ENCODE measurements at regions not wholly inside any gene's neighbourhood (a gene's known extent, or its start where the extent isn't known, plus 50 kb on each side); places are given as distances from the start of the nearest gene placed in this dataset.

GRCh38 chr4:32624943-32625603, 1904.9 kb downstream of the PCDH7 start:
- no peak overlapping the region for H4K91ac ChIP-seq (replicated peaks; ENCODE audit: insufficient read length, low read length)
- no peak overlapping the region for H2BK12ac ChIP-seq (ENCODE audit: low read depth, low read length)
- no peaks in the 10 kb centered on the region for H3K9me3 ChIP-seq (ENCODE audit: insufficient read depth in 2 of 2, low read depth in 1 of 2, low read length in 1 of 2)
- H3K18ac ChIP-seq (ENCODE audit: extremely low read depth, low read length), result no peak overlapping the region
- no peak overlapping the region for H3K9ac ChIP-seq (replicated peaks in 1 of 4; ENCODE audit: extremely low read depth in 1 of 4, low read depth in 3 of 4, low read length in 3 of 4)
- H2BK15ac ChIP-seq (ENCODE audit: low read length), result no peak overlapping the region
- FAIRE-seq (no peak), DNase-seq (ENCODE audit: low read depth in 1 of 2, low spot score in 2 of 2) (no peak)
- H2BK120ac ChIP-seq (replicated peaks; ENCODE audit: low read depth, low read length), result no peak overlapping the region
- no peak overlapping the region for H2BK20ac ChIP-seq (ENCODE audit: low read length)
- H2AK5ac ChIP-seq (ENCODE audit: low read depth, low read length), result no peak overlapping the region
- WGBS, 2 experiments (ENCODE audit: extremely low coverage in 1 of 2, insufficient coverage in 1 of 2, insufficient read length in 1 of 2, insufficient replicate concordance in 2 of 2, low coverage in 1 of 2, low lambda C conversion rate in 2 of 2, missing lambda C conversion rate in 1 of 2), result 92% methylated on average over 7 of the region's 7 CpGs; no CpG with 5 or more reads in 1 of the 2 experiments
- no peaks in the 10 kb centered on the region for H3K79me2 ChIP-seq (ENCODE audit: control insufficient read depth in 1 of 2, insufficient read depth in 2 of 2, low read length in 2 of 2)
- H3K14ac ChIP-seq (ENCODE audit: insufficient read length), result no peak overlapping the region
- H4K5ac ChIP-seq (ENCODE audit: insufficient read length, low read depth, low read length), result no peak overlapping the region
- ChIA-PET CTCF (ENCODE audit: partially characterized antibody) (no interaction called here), POLR2A (ENCODE audit: partially characterized antibody) (interaction anchor here (0.7 kb wide), 1 partner anchor 263 kb away, joined by 3 read pairs; no protein-coding TSS in a partner anchor)
- H3K4me1 ChIP-seq (replicated peaks in 1 of 4; ENCODE audit: control insufficient read depth in 3 of 4, insufficient read depth in 4 of 4, low read length in 3 of 4), result no peaks in the 10 kb centered on the region
- no peaks in the 10 kb centered on the region for H4K20me1 ChIP-seq (replicated peaks in 1 of 2; ENCODE audit: control insufficient read depth in 1 of 2, insufficient read depth in 2 of 2, low read length in 2 of 2)
- no peak overlapping the region for H3K4me2 ChIP-seq (ENCODE audit: insufficient read depth in 1 of 2, low read depth in 2 of 2, low read length in 2 of 2)
- no peak overlapping the region for H2AFZ ChIP-seq (ENCODE audit: low read length)
- H3K23me2 ChIP-seq (ENCODE audit: low read depth, low read length), result no peaks in the 10 kb centered on the region
- H3K56ac ChIP-seq (replicated peaks; ENCODE audit: insufficient read length, low read depth, low read length), result no peak overlapping the region
- H3K79me1 ChIP-seq (ENCODE audit: low read depth, low read length), result no peaks in the 10 kb centered on the region
- no peak overlapping the region for H3K4ac ChIP-seq (replicated peaks; ENCODE audit: insufficient read length, low read depth, low read length)
- TF ChIP-seq CHD1 (IDR thresholded peaks at IDR 0.05; ENCODE audit: low read depth, low read length), result no peak
- no peak for TF ChIP-seq RFX5 (IDR thresholded peaks at IDR 0.05; ENCODE audit: borderline replicate concordance, low read depth, low read length)
- no peak for TF ChIP-seq SRF (IDR thresholded peaks at IDR 0.05; ENCODE audit: low read depth, low read length)
- no peak for TF ChIP-seq CHD2 (IDR thresholded peaks at IDR 0.05; ENCODE audit: low read length)
- no peak for TF ChIP-seq ATF2 (IDR thresholded peaks at IDR 0.05; ENCODE audit: low read length)
- no peak for TF ChIP-seq HDAC6 (IDR thresholded peaks at IDR 0.05; ENCODE audit: low read depth, low read length)
- H3K36me3 ChIP-seq (ENCODE audit: control insufficient read depth in 2 of 4, insufficient read depth in 4 of 4, low read length in 3 of 4), result no peaks in the 10 kb centered on the region
- no peaks in the 10 kb centered on the region for H3K27me3 ChIP-seq (replicated peaks in 1 of 4; ENCODE audit: control insufficient read depth in 3 of 4, extremely low read depth in 1 of 4, insufficient read depth in 3 of 4, low read length in 3 of 4)
- no peak overlapping the region for H3K23ac ChIP-seq (ENCODE audit: insufficient read length)
- no peak overlapping the region for H3K27ac ChIP-seq (ENCODE audit: low read depth, low read length)
- H4K8ac ChIP-seq (ENCODE audit: extremely low read depth, insufficient read depth, low read length), result no peak overlapping the region
- H2BK5ac ChIP-seq (ENCODE audit: low read depth, low read length), result no peak overlapping the region
- H3K4me3 ChIP-seq (ENCODE audit: extremely low read depth in 1 of 4, insufficient read depth in 2 of 4, low read depth in 3 of 4, low read length in 4 of 4), result no peak overlapping the region
